ENCODE measurements at regions not wholly inside any gene's neighbourhood (a gene's known extent, or its start where the extent isn't known, plus 50 kb on each side); places are given as distances from the start of the nearest gene placed in this dataset.
"Not testable (repeated sequence)": the region's sequence is repeated elsewhere in the genome, so short reads cannot be mapped to it uniquely, and the experiment has no call there.

- no CpG with 5 or more reads among the region's 1 CpG for WGBS, 2 experiments (ENCODE audit: insufficient coverage in 1 of 2, insufficient read length in 1 of 2)
These were observed 108.2 kb upstream of the MSMB start for GRCh38 chr10:46154271-46154670.

GRCh38 chr10:46154683-46155082, 108.6 kb upstream of the MSMB start:
- not testable (repeated sequence) for H3K27me3 ChIP-seq (ENCODE audit: control insufficient read depth, insufficient read depth, low read length, poor library complexity, severe bottlenecking); H3K9me3 ChIP-seq (ENCODE audit: control insufficient read depth, low read length); H3K4me3 Mint-ChIP-seq; H3K27ac ChIP-seq (ENCODE audit: low read depth, low read length); H3K4me1 ChIP-seq (ENCODE audit: control insufficient read depth, insufficient read depth, low read length); H3K27ac Mint-ChIP-seq; H3K9ac ChIP-seq (ENCODE audit: extremely low read depth, low read length, poor library complexity, severe bottlenecking); H3K4me3 ChIP-seq (ENCODE audit: low read length); H3K36me3 ChIP-seq (ENCODE audit: control insufficient read depth, insufficient read depth, low read length); H3K36me3 Mint-ChIP-seq (ENCODE audit: low read depth); DNase-seq; H3K4me1 Mint-ChIP-seq; H3K9me3 Mint-ChIP-seq; H3K27me3 Mint-ChIP-seq (ENCODE audit: insufficient read depth)
- WGBS, 2 experiments (ENCODE audit: insufficient coverage in 1 of 2, insufficient read length in 1 of 2) = 97% methylated on average over 2 of the region's 2 CpGs; no CpG with 5 or more reads in 1 of the 2 experiments

More at GRCh38 chr10:46154271-46154670, 108.2 kb upstream of the MSMB start:
- not testable (repeated sequence) for H3K4me1 Mint-ChIP-seq; H3K9me3 ChIP-seq (ENCODE audit: control insufficient read depth, low read length); H3K27ac Mint-ChIP-seq; H3K36me3 Mint-ChIP-seq (ENCODE audit: low read depth); H3K4me1 ChIP-seq (ENCODE audit: control insufficient read depth, insufficient read depth, low read length); H3K4me3 ChIP-seq (ENCODE audit: low read length); H3K9me3 Mint-ChIP-seq; H3K27me3 Mint-ChIP-seq (ENCODE audit: insufficient read depth); H3K36me3 ChIP-seq (ENCODE audit: control insufficient read depth, insufficient read depth, low read length); H3K4me3 Mint-ChIP-seq; H3K9ac ChIP-seq (ENCODE audit: extremely low read depth, low read length, poor library complexity, severe bottlenecking); H3K27ac ChIP-seq (ENCODE audit: low read depth, low read length); H3K27me3 ChIP-seq (ENCODE audit: control insufficient read depth, insufficient read depth, low read length, poor library complexity, severe bottlenecking); DNase-seq

GRCh38 chr10:46156866-46157265, 110.8 kb upstream of the MSMB start:
- not testable (repeated sequence) for DNase-seq; H3K9me3 Mint-ChIP-seq; H3K36me3 ChIP-seq (ENCODE audit: control insufficient read depth, insufficient read depth, low read length); H3K9ac ChIP-seq (ENCODE audit: extremely low read depth, low read length, poor library complexity, severe bottlenecking); H3K4me3 Mint-ChIP-seq; H3K27ac ChIP-seq (ENCODE audit: low read depth, low read length); H3K9me3 ChIP-seq (ENCODE audit: control insufficient read depth, low read length); H3K27me3 Mint-ChIP-seq (ENCODE audit: insufficient read depth); H3K4me1 ChIP-seq (ENCODE audit: control insufficient read depth, insufficient read depth, low read length); H3K4me3 ChIP-seq (ENCODE audit: low read length); H3K4me1 Mint-ChIP-seq; H3K27ac Mint-ChIP-seq; H3K36me3 Mint-ChIP-seq (ENCODE audit: low read depth); H3K27me3 ChIP-seq (ENCODE audit: control insufficient read depth, insufficient read depth, low read length, poor library complexity, severe bottlenecking)

GRCh38 chr10:46169736-46170135, 117.1 kb upstream of the ANTXRL start:
- no peak overlapping the region for H3K4me3 ChIP-seq (ENCODE audit: low read length)
- no peaks in the 10 kb centered on the region for H3K27me3 ChIP-seq (ENCODE audit: control insufficient read depth, insufficient read depth, low read length, poor library complexity, severe bottlenecking)
- no peak overlapping the region for H3K4me3 Mint-ChIP-seq
- H3K36me3 ChIP-seq (ENCODE audit: control insufficient read depth, insufficient read depth, low read length) = no peaks in the 10 kb centered on the region
- no peak overlapping the region for H3K27ac ChIP-seq (ENCODE audit: low read depth, low read length)
- peaks cover 10% of the 10 kb centered on the region for H3K9me3 ChIP-seq (ENCODE audit: control insufficient read depth, low read length)
- H3K4me1 ChIP-seq (ENCODE audit: control insufficient read depth, insufficient read depth, low read length) = no peaks in the 10 kb centered on the region
- H3K27ac Mint-ChIP-seq = no peak overlapping the region
- no peaks in the 10 kb centered on the region for H3K27me3 Mint-ChIP-seq (ENCODE audit: insufficient read depth)
- no peak for DNase-seq
- H3K36me3 Mint-ChIP-seq (ENCODE audit: low read depth) = no peaks in the 10 kb centered on the region
- H3K9me3 Mint-ChIP-seq = peaks cover 6% of the 10 kb centered on the region
- no peaks in the 10 kb centered on the region for H3K4me1 Mint-ChIP-seq
- no peak overlapping the region for H3K9ac ChIP-seq (ENCODE audit: extremely low read depth, low read length, poor library complexity, severe bottlenecking)
- no peak for TF ChIP-seq CTCF (conservative IDR thresholded peaks at IDR 0.05)

- Histone ChIP-seq H3K4me3 (ENCODE audit: low read length) (no peak overlapping the region), H3K9ac (ENCODE audit: extremely low read depth, low read length, poor library complexity, severe bottlenecking) (no peak overlapping the region), H3K27me3 (ENCODE audit: control insufficient read depth, insufficient read depth, low read length, poor library complexity, severe bottlenecking) (no peaks in the 10 kb centered on the region), H3K27ac (ENCODE audit: low read depth, low read length) (no peak overlapping the region), H3K4me1 (ENCODE audit: control insufficient read depth, insufficient read depth, low read length) (no peaks in the 10 kb centered on the region), H3K9me3 (ENCODE audit: control insufficient read depth, low read length) (peaks cover 10% of the 10 kb centered on the region), H3K36me3 (ENCODE audit: control insufficient read depth, insufficient read depth, low read length) (no peaks in the 10 kb centered on the region)
- H3K27me3 Mint-ChIP-seq (ENCODE audit: insufficient read depth) = no peaks in the 10 kb centered on the region
- H3K4me1 Mint-ChIP-seq = no peaks in the 10 kb centered on the region
- H3K4me3 Mint-ChIP-seq = no peak overlapping the region
- no peak overlapping the region for H3K27ac Mint-ChIP-seq
- DNase-seq = no peak
- no peak for TF ChIP-seq CTCF (conservative IDR thresholded peaks at IDR 0.05)
- WGBS, 2 experiments (ENCODE audit: insufficient coverage in 1 of 2, insufficient read length in 1 of 2) = 87% methylated on average over 1 of the region's 1 CpG; no CpG with 5 or more reads in 1 of the 2 experiments
- peaks cover 6% of the 10 kb centered on the region for H3K9me3 Mint-ChIP-seq
- H3K36me3 Mint-ChIP-seq (ENCODE audit: low read depth) = no peaks in the 10 kb centered on the region
These were observed 116.0 kb upstream of the ANTXRL start for GRCh38 chr10:46170789-46171188.

Data from endodermal cell (in vitro differentiated cells).